ENCODE measurements at regions not wholly inside any gene's neighbourhood (a gene's known extent, or its start where the extent isn't known, plus 50 kb on each side); places are given as distances from the start of the nearest gene placed in this dataset.

GRCh38 chr2:66340521-66340920, 94.4 kb upstream of the MEIS1 start:
- no peak overlapping the region for H3K4me3 ChIP-seq (ENCODE audit: insufficient read depth, low read depth, low read length)
- no peaks in the 10 kb centered on the region for H3K9me3 ChIP-seq (ENCODE audit: control insufficient read depth, low read length)
- H3K27me3 ChIP-seq (ENCODE audit: control insufficient read depth, insufficient read depth, low read length, poor library complexity, severe bottlenecking): no peaks in the 10 kb centered on the region
- 85% methylated on average over 5 of the region's 5 CpGs for WGBS, 2 experiments
- no peaks in the 10 kb centered on the region for H3K4me1 ChIP-seq (ENCODE audit: control insufficient read depth, insufficient read depth, low read length)
- H3K36me3 ChIP-seq (ENCODE audit: control insufficient read depth, insufficient read depth, low read length): no peaks in the 10 kb centered on the region
- no peak overlapping the region for H3K27ac ChIP-seq (ENCODE audit: insufficient read depth, low read depth, low read length, poor library complexity, severe bottlenecking)

- no peak overlapping the region for H3K4me3 ChIP-seq (ENCODE audit: insufficient read depth, low read depth, low read length)
These were observed 100.5 kb upstream of the MEIS1 start for GRCh38 chr2:66334237-66335029.

GRCh38 chr2:66331176-66331575, 103.7 kb upstream of the MEIS1 start:
- no peak overlapping the region for H3K4me3 ChIP-seq (ENCODE audit: insufficient read depth, low read depth, low read length)
- H3K27me3 ChIP-seq (ENCODE audit: control insufficient read depth, insufficient read depth, low read length, poor library complexity, severe bottlenecking): no peaks in the 10 kb centered on the region
- H3K9me3 ChIP-seq (ENCODE audit: control insufficient read depth, low read length): no peaks in the 10 kb centered on the region
- no peaks in the 10 kb centered on the region for H3K36me3 ChIP-seq (ENCODE audit: control insufficient read depth, insufficient read depth, low read length)
- WGBS, 2 experiments: 96% methylated on average over 5 of the region's 5 CpGs
- H3K27ac ChIP-seq (ENCODE audit: insufficient read depth, low read depth, low read length, poor library complexity, severe bottlenecking): no peak overlapping the region
- peaks cover 6% of the 10 kb centered on the region for H3K4me1 ChIP-seq (ENCODE audit: control insufficient read depth, insufficient read depth, low read length)

More at GRCh38 chr2:66334237-66335029, 100.5 kb upstream of the MEIS1 start:
- Histone ChIP-seq H3K27ac (ENCODE audit: insufficient read depth, low read depth, low read length, poor library complexity, severe bottlenecking) (no peak overlapping the region), H3K27me3 (ENCODE audit: control insufficient read depth, insufficient read depth, low read length, poor library complexity, severe bottlenecking) (no peaks in the 10 kb centered on the region), H3K9me3 (ENCODE audit: control insufficient read depth, low read length) (no peaks in the 10 kb centered on the region), H3K36me3 (ENCODE audit: control insufficient read depth, insufficient read depth, low read length) (no peaks in the 10 kb centered on the region), H3K4me1 (ENCODE audit: control insufficient read depth, insufficient read depth, low read length) (peaks cover 6% of the 10 kb centered on the region)
- 65 to 81% methylated on average over 10 of the region's 10 CpGs for WGBS, 2 experiments

- Histone ChIP-seq H3K9me3 (ENCODE audit: control insufficient read depth, low read length) (no peaks in the 10 kb centered on the region), H3K4me1 (ENCODE audit: control insufficient read depth, insufficient read depth, low read length) (peaks cover 2% of the 10 kb centered on the region), H3K27me3 (ENCODE audit: control insufficient read depth, insufficient read depth, low read length, poor library complexity, severe bottlenecking) (no peaks in the 10 kb centered on the region), H3K36me3 (ENCODE audit: control insufficient read depth, insufficient read depth, low read length) (no peaks in the 10 kb centered on the region), H3K4me3 (ENCODE audit: insufficient read depth, low read depth, low read length) (no peak overlapping the region), H3K27ac (ENCODE audit: insufficient read depth, low read depth, low read length, poor library complexity, severe bottlenecking) (no peak overlapping the region)
- WGBS, 2 experiments: 71 to 72% methylated on average over 4 to 5 of the region's 5 CpGs
These were observed 105.8 kb upstream of the MEIS1 start for GRCh38 chr2:66329081-66329605.

GRCh38 chr2:66327066-66327740, 107.7 kb upstream of the MEIS1 start:
- no peak overlapping the region for H3K27ac ChIP-seq (ENCODE audit: insufficient read depth, low read depth, low read length, poor library complexity, severe bottlenecking)
- WGBS, 2 experiments: 86 to 95% methylated on average over 2 to 3 of the region's 5 CpGs
- H3K36me3 ChIP-seq (ENCODE audit: control insufficient read depth, insufficient read depth, low read length): no peaks in the 10 kb centered on the region

GRCh38 chr2:66324909-66325528, 109.9 kb upstream of the MEIS1 start:
- no peaks in the 10 kb centered on the region for H3K36me3 ChIP-seq (ENCODE audit: control insufficient read depth, insufficient read depth, low read length)
- H3K4me3 ChIP-seq (ENCODE audit: insufficient read depth, low read depth, low read length): no peak overlapping the region
- no peaks in the 10 kb centered on the region for H3K9me3 ChIP-seq (ENCODE audit: control insufficient read depth, low read length)
- H3K4me1 ChIP-seq (ENCODE audit: control insufficient read depth, insufficient read depth, low read length): peaks cover 12% of the 10 kb centered on the region
- WGBS, 2 experiments: 93 to 98% methylated on average over 3 to 4 of the region's 4 CpGs
- no peaks in the 10 kb centered on the region for H3K27me3 ChIP-seq (ENCODE audit: control insufficient read depth, insufficient read depth, low read length, poor library complexity, severe bottlenecking)
- H3K27ac ChIP-seq (ENCODE audit: insufficient read depth, low read depth, low read length, poor library complexity, severe bottlenecking): no peak overlapping the region

More at GRCh38 chr2:66327066-66327740, 107.7 kb upstream of the MEIS1 start:
- peaks cover 10% of the 10 kb centered on the region for H3K4me1 ChIP-seq (ENCODE audit: control insufficient read depth, insufficient read depth, low read length)
- no peaks in the 10 kb centered on the region for H3K9me3 ChIP-seq (ENCODE audit: control insufficient read depth, low read length)
- H3K4me3 ChIP-seq (ENCODE audit: insufficient read depth, low read depth, low read length): no peak overlapping the region
- H3K27me3 ChIP-seq (ENCODE audit: control insufficient read depth, insufficient read depth, low read length, poor library complexity, severe bottlenecking): no peaks in the 10 kb centered on the region

GRCh38 chr2:66324356-66324755, 110.6 kb upstream of the MEIS1 start:
- Histone ChIP-seq H3K27me3 (ENCODE audit: control insufficient read depth, insufficient read depth, low read length, poor library complexity, severe bottlenecking) (no peaks in the 10 kb centered on the region), H3K27ac (ENCODE audit: insufficient read depth, low read depth, low read length, poor library complexity, severe bottlenecking) (no peak overlapping the region), H3K4me1 (ENCODE audit: control insufficient read depth, insufficient read depth, low read length) (peaks cover 12% of the 10 kb centered on the region), H3K9me3 (ENCODE audit: control insufficient read depth, low read length) (no peaks in the 10 kb centered on the region), H3K4me3 (ENCODE audit: insufficient read depth, low read depth, low read length) (no peak overlapping the region), H3K36me3 (ENCODE audit: control insufficient read depth, insufficient read depth, low read length) (no peaks in the 10 kb centered on the region)
- 74 to 95% methylated on average over 3 to 6 of the region's 6 CpGs for WGBS, 2 experiments

- no peaks in the 10 kb centered on the region for H3K27me3 ChIP-seq (ENCODE audit: control insufficient read depth, insufficient read depth, low read length, poor library complexity, severe bottlenecking)
- no peak overlapping the region for H3K27ac ChIP-seq (ENCODE audit: insufficient read depth, low read depth, low read length, poor library complexity, severe bottlenecking)
- H3K4me1 ChIP-seq (ENCODE audit: control insufficient read depth, insufficient read depth, low read length): peaks cover 18% of the 10 kb centered on the region
- H3K9me3 ChIP-seq (ENCODE audit: control insufficient read depth, low read length): no peaks in the 10 kb centered on the region
- H3K4me3 ChIP-seq (ENCODE audit: insufficient read depth, low read depth, low read length): no peak overlapping the region
- 72 to 78% methylated on average over 8 of the region's 8 CpGs for WGBS, 2 experiments
- H3K36me3 ChIP-seq (ENCODE audit: control insufficient read depth, insufficient read depth, low read length): no peaks in the 10 kb centered on the region
These were observed 111.5 kb upstream of the MEIS1 start for GRCh38 chr2:66323406-66323805.

- H3K36me3 ChIP-seq (ENCODE audit: control insufficient read depth, insufficient read depth, low read length): no peaks in the 10 kb centered on the region
- H3K9me3 ChIP-seq (ENCODE audit: control insufficient read depth, low read length): no peaks in the 10 kb centered on the region
- no peaks in the 10 kb centered on the region for H3K27me3 ChIP-seq (ENCODE audit: control insufficient read depth, insufficient read depth, low read length, poor library complexity, severe bottlenecking)
- 78 to 79% methylated on average over 7 to 9 of the region's 9 CpGs for WGBS, 2 experiments
- no peak overlapping the region for H3K27ac ChIP-seq (ENCODE audit: insufficient read depth, low read depth, low read length, poor library complexity, severe bottlenecking)
- peaks cover 19% of the 10 kb centered on the region for H3K4me1 ChIP-seq (ENCODE audit: control insufficient read depth, insufficient read depth, low read length)
- no peak overlapping the region for H3K4me3 ChIP-seq (ENCODE audit: insufficient read depth, low read depth, low read length)
These were observed 112.2 kb upstream of the MEIS1 start for GRCh38 chr2:66322506-66323260.
